ENCODE measurements at regions not wholly inside any gene's neighbourhood (a gene's known extent, or its start where the extent isn't known, plus 50 kb on each side); places are given as distances from the start of the nearest gene placed in this dataset.

GRCh38 chr13:70297189-70297616 lies 189.0 kb upstream of the KLHL1 start:
- peak overlapping the region in 1 of 2 experiments; percentile 36 for H3K14ac ChIP-seq (ENCODE audit: low read length in 2 of 2)
- no peak overlapping the region for H3K27ac ChIP-seq (ENCODE audit: low read length, poor library complexity, severe bottlenecking)
- peaks cover 0 to 4% of the 10 kb centered on the region in 2 experiments for H3K36me3 ChIP-seq (ENCODE audit: control insufficient read depth in 1 of 2, insufficient read depth in 2 of 2, low read depth in 1 of 2, low read length in 2 of 2)

GRCh38 chr13:70284371-70284770 lies 176.1 kb upstream of the KLHL1 start:
- H3K9me3 ChIP-seq (ENCODE audit: control insufficient read depth, low read length) = peaks cover 5% of the 10 kb centered on the region
- H4K91ac ChIP-seq (ENCODE audit: low read length) = no peak overlapping the region
- H3K18ac ChIP-seq (ENCODE audit: low read depth in 1 of 2, low read length in 2 of 2) = no peak overlapping the region
- H3K9ac ChIP-seq (ENCODE audit: low read length) = no peak overlapping the region
- no peak overlapping the region for H3K4ac ChIP-seq (ENCODE audit: low read depth in 1 of 2, low read length in 2 of 2)
- H3K79me1 ChIP-seq (replicated peaks; ENCODE audit: low read length, poor library complexity, severe bottlenecking) = no peaks in the 10 kb centered on the region
- no peak overlapping the region for H2BK15ac ChIP-seq (ENCODE audit: low read depth, poor library complexity, severe bottlenecking)
- H2BK12ac ChIP-seq (ENCODE audit: low read length in 2 of 2) = no peak overlapping the region
- no peak overlapping the region for H3K14ac ChIP-seq (ENCODE audit: low read length in 2 of 2)
- DNase-seq = no peak
- no peak overlapping the region for H2BK120ac ChIP-seq (ENCODE audit: low read depth, low read length)
- H2BK5ac ChIP-seq (ENCODE audit: low read depth, low read length, poor library complexity, severe bottlenecking) = no peak overlapping the region
- H3K23ac ChIP-seq (ENCODE audit: low read length in 2 of 2) = no peak overlapping the region
- WGBS = no CpG with 5 or more reads among the region's 1 CpG
- no peak overlapping the region for H3K4me2 ChIP-seq (ENCODE audit: low read length, poor library complexity, severe bottlenecking)
- no peak overlapping the region for H2AK5ac ChIP-seq (ENCODE audit: low read length, severe bottlenecking)
- H3K36me3 ChIP-seq (ENCODE audit: control insufficient read depth in 1 of 2, insufficient read depth in 2 of 2, low read depth in 1 of 2, low read length in 2 of 2) = no peaks in the 10 kb centered on the region
- H3K27me3 ChIP-seq (ENCODE audit: control insufficient read depth in 1 of 2, insufficient read depth in 1 of 2, low read length in 2 of 2) = no peaks in the 10 kb centered on the region
- no peak overlapping the region for H3K27ac ChIP-seq (ENCODE audit: low read length, poor library complexity, severe bottlenecking)
- H3K4me3 ChIP-seq (ENCODE audit: insufficient read depth in 1 of 2, low read depth in 1 of 2, low read length in 2 of 2) = no peak overlapping the region
- no peak overlapping the region for H2AFZ ChIP-seq (ENCODE audit: low read depth, low read length)
- H4K8ac ChIP-seq (ENCODE audit: low read length) = no peak overlapping the region
- H3K4me1 ChIP-seq (ENCODE audit: control insufficient read depth, insufficient read depth, low read depth, low read length) = no peaks in the 10 kb centered on the region

More at GRCh38 chr13:70297189-70297616, 189.0 kb upstream of the KLHL1 start:
- Histone ChIP-seq H2BK120ac (ENCODE audit: low read depth, low read length) (no peak overlapping the region), H2BK12ac (ENCODE audit: low read length in 2 of 2) (no peak overlapping the region), H2AK5ac (ENCODE audit: low read length, severe bottlenecking) (no peak overlapping the region), H4K8ac (ENCODE audit: low read length) (no peak overlapping the region), H4K91ac (ENCODE audit: low read length) (no peak overlapping the region), H3K9ac (ENCODE audit: low read length) (no peak overlapping the region), H3K27me3 (ENCODE audit: control insufficient read depth in 1 of 2, insufficient read depth in 1 of 2, low read length in 2 of 2) (no peaks in the 10 kb centered on the region), H2AFZ (ENCODE audit: low read depth, low read length) (no peak overlapping the region), H3K4me2 (ENCODE audit: low read length, poor library complexity, severe bottlenecking) (no peak overlapping the region), H3K4ac (ENCODE audit: low read depth in 1 of 2, low read length in 2 of 2) (no peak overlapping the region), H3K18ac (ENCODE audit: low read depth in 1 of 2, low read length in 2 of 2) (peak overlapping the region in 1 of 2 experiments; percentile 43), H3K23ac (ENCODE audit: low read length in 2 of 2) (no peak overlapping the region), H3K79me1 (replicated peaks; ENCODE audit: low read length, poor library complexity, severe bottlenecking) (no peaks in the 10 kb centered on the region), H3K4me1 (ENCODE audit: control insufficient read depth, insufficient read depth, low read depth, low read length) (no peaks in the 10 kb centered on the region), H3K4me3 (ENCODE audit: insufficient read depth in 1 of 2, low read depth in 1 of 2, low read length in 2 of 2) (peak overlapping the region in 1 of 2 experiments; percentile 38), H3K9me3 (ENCODE audit: control insufficient read depth, low read length) (peaks cover 26% of the 10 kb centered on the region), H2BK5ac (ENCODE audit: low read depth, low read length, poor library complexity, severe bottlenecking) (no peak overlapping the region), H2BK15ac (ENCODE audit: low read depth, poor library complexity, severe bottlenecking) (no peak overlapping the region)
- DNase-seq = no peak
- WGBS = 93% methylated on average over 12 of the region's 12 CpGs

- H4K8ac ChIP-seq (ENCODE audit: low read length) = no peak overlapping the region
- 67% methylated on average over 1 of the region's 1 CpG for WGBS
Observed at GRCh38 chr13:70275841-70276240, 167.6 kb upstream of the KLHL1 start.

GRCh38 chr13:70255406-70255991 lies 147.2 kb upstream of the KLHL1 start:
- H2AK5ac ChIP-seq (ENCODE audit: low read length, severe bottlenecking) = no peak overlapping the region
- WGBS = 98% methylated on average over 22 of the region's 22 CpGs
- H3K23ac ChIP-seq (ENCODE audit: low read length in 2 of 2) = no peak overlapping the region
- H2BK120ac ChIP-seq (ENCODE audit: low read depth, low read length) = no peak overlapping the region
- no peak overlapping the region for H3K4me2 ChIP-seq (ENCODE audit: low read length, poor library complexity, severe bottlenecking)
- H4K91ac ChIP-seq (ENCODE audit: low read length) = peak overlapping the region; percentile 57
- no peaks in the 10 kb centered on the region for H3K4me1 ChIP-seq (ENCODE audit: control insufficient read depth, insufficient read depth, low read depth, low read length)
- H4K8ac ChIP-seq (ENCODE audit: low read length) = peak overlapping the region; percentile 24
- H2AFZ ChIP-seq (ENCODE audit: low read depth, low read length) = no peak overlapping the region
- H3K9me3 ChIP-seq (ENCODE audit: control insufficient read depth, low read length) = no peaks in the 10 kb centered on the region
- no peak for DNase-seq
- no peak overlapping the region for H3K9ac ChIP-seq (ENCODE audit: low read length)
- peak overlapping the region in 1 of 2 experiments; percentile 11 for H3K18ac ChIP-seq (ENCODE audit: low read depth in 1 of 2, low read length in 2 of 2)
- no peaks in the 10 kb centered on the region for H3K79me1 ChIP-seq (replicated peaks; ENCODE audit: low read length, poor library complexity, severe bottlenecking)
- peak overlapping the region in 1 of 2 experiments; percentile 79 for H3K14ac ChIP-seq (ENCODE audit: low read length in 2 of 2)
- H3K4me3 ChIP-seq (ENCODE audit: insufficient read depth in 1 of 2, low read depth in 1 of 2, low read length in 2 of 2) = no peak overlapping the region
- H2BK15ac ChIP-seq (ENCODE audit: low read depth, poor library complexity, severe bottlenecking) = no peak overlapping the region
- no peak overlapping the region for H3K27ac ChIP-seq (ENCODE audit: low read length, poor library complexity, severe bottlenecking)
- H3K36me3 ChIP-seq (ENCODE audit: control insufficient read depth in 1 of 2, insufficient read depth in 2 of 2, low read depth in 1 of 2, low read length in 2 of 2) = no peaks in the 10 kb centered on the region
- H3K27me3 ChIP-seq (ENCODE audit: control insufficient read depth in 1 of 2, insufficient read depth in 1 of 2, low read length in 2 of 2) = no peaks in the 10 kb centered on the region
- peak overlapping the region in 1 of 2 experiments; percentile 45 for H2BK12ac ChIP-seq (ENCODE audit: low read length in 2 of 2)
- H2BK5ac ChIP-seq (ENCODE audit: low read depth, low read length, poor library complexity, severe bottlenecking) = no peak overlapping the region
- H3K4ac ChIP-seq (ENCODE audit: low read depth in 1 of 2, low read length in 2 of 2) = no peak overlapping the region

More at GRCh38 chr13:70275841-70276240, 167.6 kb upstream of the KLHL1 start:
- Histone ChIP-seq H3K4ac (ENCODE audit: low read depth in 1 of 2, low read length in 2 of 2) (no peak overlapping the region), H3K79me1 (replicated peaks; ENCODE audit: low read length, poor library complexity, severe bottlenecking) (no peaks in the 10 kb centered on the region), H3K18ac (ENCODE audit: low read depth in 1 of 2, low read length in 2 of 2) (no peak overlapping the region), H2BK12ac (ENCODE audit: low read length in 2 of 2) (no peak overlapping the region), H3K23ac (ENCODE audit: low read length in 2 of 2) (no peak overlapping the region), H3K14ac (ENCODE audit: low read length in 2 of 2) (no peak overlapping the region), H3K4me1 (ENCODE audit: control insufficient read depth, insufficient read depth, low read depth, low read length) (no peaks in the 10 kb centered on the region), H2BK120ac (ENCODE audit: low read depth, low read length) (no peak overlapping the region), H3K9ac (ENCODE audit: low read length) (no peak overlapping the region), H3K4me3 (ENCODE audit: insufficient read depth in 1 of 2, low read depth in 1 of 2, low read length in 2 of 2) (no peak overlapping the region), H4K91ac (ENCODE audit: low read length) (no peak overlapping the region), H2BK15ac (ENCODE audit: low read depth, poor library complexity, severe bottlenecking) (no peak overlapping the region), H3K27me3 (ENCODE audit: control insufficient read depth in 1 of 2, insufficient read depth in 1 of 2, low read length in 2 of 2) (no peaks in the 10 kb centered on the region), H2BK5ac (ENCODE audit: low read depth, low read length, poor library complexity, severe bottlenecking) (no peak overlapping the region), H3K36me3 (ENCODE audit: control insufficient read depth in 1 of 2, insufficient read depth in 2 of 2, low read depth in 1 of 2, low read length in 2 of 2) (no peaks in the 10 kb centered on the region), H2AK5ac (ENCODE audit: low read length, severe bottlenecking) (no peak overlapping the region), H3K4me2 (ENCODE audit: low read length, poor library complexity, severe bottlenecking) (no peak overlapping the region), H3K9me3 (ENCODE audit: control insufficient read depth, low read length) (no peaks in the 10 kb centered on the region), H3K27ac (ENCODE audit: low read length, poor library complexity, severe bottlenecking) (no peak overlapping the region), H2AFZ (ENCODE audit: low read depth, low read length) (no peak overlapping the region)
- no peak for DNase-seq
